ENCODE measurements at regions not wholly inside any gene's neighbourhood (a gene's known extent, or its start where the extent isn't known, plus 50 kb on each side); places are given as distances from the start of the nearest gene placed in this dataset.

- no peaks in the 10 kb centered on the region for H3K27me3 ChIP-seq (replicated peaks in 1 of 2; ENCODE audit: control insufficient read depth in 2 of 2, insufficient read depth in 2 of 2, low read length in 1 of 2)
- H4K20me1 ChIP-seq (ENCODE audit: control insufficient read depth, insufficient read depth): no peaks in the 10 kb centered on the region
- peak; percentile 66 for FAIRE-seq
- 7% methylated on average over 6 of the region's 6 CpGs for WGBS (ENCODE audit: insufficient coverage, insufficient replicate concordance, low lambda C conversion rate, missing lambda C conversion rate)
- no peak for DNase-seq (ENCODE audit: low read depth, low spot score)
- ChIA-PET RAD21 (ENCODE audit: unreplicated experiment) (interaction anchor here (1.5 kb wide), 1 partner anchor 216 kb away, joined by 7 read pairs; no protein-coding TSS in a partner anchor), POLR2A (interaction anchor here (1.0 kb wide), 1 partner anchor 202 kb away, joined by 3 read pairs; no protein-coding TSS in a partner anchor), CTCF (interaction anchor here (1.0 to 1.5 kb wide), 7 partner anchors 11 to 220 kb away, joined by 3 to 9 read pairs (median 5); no protein-coding TSS in a partner anchor), SMC1A (ENCODE audit: uncharacterized antibody, unreplicated experiment) (interaction anchor here (1.0 to 1.9 kb wide), 2 partner anchors 59 to 216 kb away, joined by 3 to 7 read pairs; no protein-coding TSS in a partner anchor)
- intact Hi-C loops (cut with micrococcal nuclease; ENCODE audit: unreplicated experiment): loop anchor here (2.0 to 5.0 kb wide), 2 partner anchors 108 to 217 kb away; no protein-coding TSS in a partner anchor
- no peak overlapping the region for H3K4me2 ChIP-seq (ENCODE audit: control insufficient read depth, insufficient read depth)
- H3K27ac ChIP-seq (ENCODE audit: control insufficient read depth, insufficient read depth): no peak overlapping the region
- no peaks in the 10 kb centered on the region for H3K4me1 ChIP-seq (ENCODE audit: control insufficient read depth, insufficient read depth, low read length)
- H3K9ac ChIP-seq (ENCODE audit: control insufficient read depth, insufficient read depth, low read length): no peak overlapping the region
- BruUV-seq (replicated peaks): no TSS peak
- H2AFZ ChIP-seq (ENCODE audit: control insufficient read depth, low read depth, low read length): peak overlapping the region; percentile 51
- no peak overlapping the region for H3K4me3 ChIP-seq
- no peaks in the 10 kb centered on the region for H3K9me3 ChIP-seq (replicated peaks; ENCODE audit: control insufficient read depth, insufficient read depth, low read length)
- in situ Hi-C loops (cut with MboI): no loop called here
- H3K36me3 ChIP-seq (ENCODE audit: control insufficient read depth in 2 of 2, insufficient read depth in 2 of 2, low read length in 1 of 2): no peaks in the 10 kb centered on the region
- TF ChIP-seq RUNX3 (IDR thresholded peaks at IDR 0.05; ENCODE audit: low read length) (peak; percentile 35), GABPA (IDR thresholded peaks at IDR 0.05; ENCODE audit: low read depth) (0 out of 2 replicates have a peak, but pooled peaks have one; percentile 27), RAD21 (IDR thresholded peaks at IDR 0.05; ENCODE audit: insufficient read depth, low read depth, low read length) (peak; percentile 55), CTCF (IDR thresholded peaks at IDR 0.05 in 2 of 3, conservative IDR thresholded peaks at IDR 0.05 in 1 of 3; ENCODE audit: control insufficient read depth in 2 of 3, extremely low read depth in 1 of 3, insufficient read depth in 1 of 3, low read depth in 3 of 3, low read length in 3 of 3) (peak; percentile 44 to 65 (median 61); a peak in 5 of 6 replicates), TARDBP (IDR thresholded peaks at IDR 0.05; ENCODE audit: borderline replicate concordance) (no peak)
- peak; percentile 95 for ATAC-seq
- no peaks in the 10 kb centered on the region for H3K79me2 ChIP-seq (ENCODE audit: control insufficient read depth, insufficient read depth, low read length)
Observed at GRCh38 chr4:180449395-180449956, 1793.7 kb upstream of the TENM3 start.

All from GM12878 (cell line).